Mammary epithelial cell (primary cell): ENCODE measurements at regions not wholly inside any gene's neighbourhood (a gene's known extent, or its start where the extent isn't known, plus 50 kb on each side); places are given as distances from the start of the nearest gene placed in this dataset.

ENCODE experiments used
- CTCF ChIP-seq, 2 donors: IDR thresholded peaks in 1 of 2; conservative IDR thresholded peaks in 1 of 2; 2 replicates each; pipeline ENCODE4 v1.5.1; 2011 to 2012; ENCODE audit warnings: inconsistent platforms in 2 of 2, low read length in 2 of 2, mild to moderate bottlenecking in 2 of 2, control low read depth in 1 of 2, low read depth in 1 of 2; ENCODE audit not compliant: insufficient read depth in 1 of 2; ENCODE audit errors: extremely low read depth in 1 of 2
- EZH2 ChIP-seq: IDR thresholded peaks from 2 replicates; pipeline ENCODE4 v1.6.1; 2012; ENCODE audit warnings: low read length, inconsistent platforms, borderline replicate concordance

- no peak for TF ChIP-seq CTCF (conservative IDR thresholded peaks at IDR 0.05 in 1 of 2, IDR thresholded peaks at IDR 0.05 in 1 of 2; ENCODE audit: extremely low read depth in 1 of 2, insufficient read depth in 1 of 2, low read depth in 1 of 2, low read length in 2 of 2)
- no peak for TF ChIP-seq EZH2
Observed at GRCh38 chr5:74094782-74095108, 468.7 kb downstream of the ARHGEF28 start.
